ENCODE measurements at regions not wholly inside any gene's neighbourhood (a gene's known extent, or its start where the extent isn't known, plus 50 kb on each side); places are given as distances from the start of the nearest gene placed in this dataset.

GRCh38 chr11:98090861-98091505 lies 929.8 kb upstream of the CNTN5 start:
- TF ChIP-seq CTCF (IDR thresholded peaks at IDR 0.05) (no peak), POLR2A (IDR thresholded peaks at IDR 0.05) (no peak)

Measured in Peyer's patch (tissue), 4 donors.